KOPT-K1 (cell line): ENCODE measurements at regions not wholly inside any gene's neighbourhood (a gene's known extent, or its start where the extent isn't known, plus 50 kb on each side); places are given as distances from the start of the nearest gene placed in this dataset.
"Not testable (repeated sequence)": the region's sequence is repeated elsewhere in the genome, so short reads cannot be mapped to it uniquely, and the experiment has no call there.

Experiments
- H3K27ac ChIP-seq: fragments of 200-600 bp; sonication (generic); 2 replicates; pipeline ENCODE4 v1.5.1; 2016; ENCODE audit warnings: antibody characterized with exemption, mild to moderate bottlenecking, low read depth, low read length; ENCODE audit not compliant: poor library complexity, severe bottlenecking
- H3K36me3 ChIP-seq: fragments of 200-600 bp; sonication (generic); 2 replicates; pipeline ENCODE4 v1.5.1; 2017; ENCODE audit warnings: antibody characterized with exemption, mild to moderate bottlenecking, low read length, moderate library complexity; ENCODE audit not compliant: insufficient read depth
- H3K9me3 ChIP-seq: fragments of 200-600 bp; sonication (generic); 2 replicates; pipeline ENCODE4 v1.5.1; 2017; ENCODE audit warnings: antibody characterized with exemption, low read length, mild to moderate bottlenecking; ENCODE audit not compliant: insufficient read depth, poor library complexity, severe bottlenecking

DNA sequence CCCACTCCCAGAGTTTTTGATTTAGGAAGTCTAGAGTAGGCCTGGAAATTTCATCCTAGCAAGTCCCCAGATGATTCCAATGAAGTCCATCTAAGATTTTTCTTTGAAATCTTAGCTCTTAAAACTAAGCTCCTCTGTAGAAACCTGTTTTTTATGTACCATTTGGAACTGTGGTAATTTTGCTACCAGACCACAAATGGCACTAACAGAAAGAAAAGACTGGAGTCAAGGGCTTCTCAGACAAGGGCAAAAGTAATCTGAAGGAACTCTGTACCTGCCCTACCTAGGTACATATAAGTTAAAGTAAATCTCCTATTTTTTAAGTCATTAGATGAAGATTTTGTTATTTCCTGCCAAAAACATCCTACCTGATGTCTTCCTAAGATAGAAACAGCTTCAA is 155.0 kb upstream of the HTR1E start:
- no peaks in the 10 kb centered on the region for H3K36me3 ChIP-seq
- H3K27ac ChIP-seq, result no peak overlapping the region
- no peaks in the 10 kb centered on the region for H3K9me3 ChIP-seq

DNA sequence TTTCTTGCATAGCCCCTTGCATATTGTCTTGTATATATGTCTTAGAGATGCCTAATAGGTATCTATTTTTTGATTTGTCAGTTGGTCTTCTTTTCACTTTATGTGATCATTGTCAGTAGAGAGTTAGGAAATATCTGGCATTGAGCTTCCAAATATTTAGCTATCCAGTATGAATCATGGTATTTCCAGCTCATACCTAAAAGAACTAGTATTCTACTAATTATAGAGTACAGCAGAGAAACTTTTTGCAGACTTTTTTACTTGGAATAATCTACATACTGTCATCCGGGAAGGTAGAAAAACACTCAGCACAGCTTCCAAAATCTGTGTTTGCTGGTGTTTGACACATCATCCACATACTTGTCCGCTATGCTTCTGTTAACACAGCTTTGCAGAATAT is 156.4 kb upstream of the HTR1E start:
- Histone ChIP-seq H3K36me3 (no peaks in the 10 kb centered on the region), H3K9me3 (no peaks in the 10 kb centered on the region)

DNA sequence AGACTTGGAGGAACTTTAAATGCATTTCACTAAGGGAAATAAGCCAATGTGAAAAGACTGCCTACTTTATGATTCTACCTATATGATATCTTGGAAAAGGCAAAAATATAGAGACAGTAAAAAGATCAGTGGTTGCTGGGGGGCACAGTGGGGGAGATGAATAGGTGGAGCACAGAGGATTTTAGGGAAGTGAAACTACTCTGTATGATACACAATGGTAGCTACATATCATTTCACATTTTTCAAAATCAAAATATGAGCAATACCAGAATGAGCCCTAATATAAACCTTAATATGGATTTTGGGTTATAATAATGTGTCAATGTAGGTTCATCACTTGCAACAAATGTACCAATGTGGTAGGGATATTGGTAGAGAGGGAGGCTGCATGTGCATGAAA is 161.4 kb upstream of the HTR1E start:
- no peaks in the 10 kb centered on the region for H3K36me3 ChIP-seq
- H3K27ac ChIP-seq, result no peak overlapping the region
- no peaks in the 10 kb centered on the region for H3K9me3 ChIP-seq

More for the DNA sequence above, 156.4 kb upstream of the HTR1E start:
- H3K27ac ChIP-seq, result no peak overlapping the region

DNA sequence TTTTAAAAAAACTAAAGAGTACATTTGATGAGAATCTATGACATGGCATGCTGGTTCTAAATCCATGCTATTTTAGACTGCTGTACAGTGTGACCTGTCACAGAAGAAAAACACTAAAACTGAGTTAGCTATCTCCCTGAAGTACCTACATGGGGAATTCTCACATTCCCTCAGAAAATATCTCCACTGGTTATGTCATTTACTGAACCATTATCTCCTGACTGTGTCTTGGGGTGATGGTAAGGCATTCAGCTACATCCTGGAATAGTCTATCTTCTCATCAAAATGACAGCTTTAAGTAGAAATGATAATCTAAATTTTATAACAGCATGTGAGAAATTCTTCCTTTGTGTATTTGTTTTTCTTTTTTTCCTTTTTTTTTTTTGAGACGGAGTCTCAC is 172.1 kb upstream of the HTR1E start:
- H3K9me3 ChIP-seq, result peaks cover 1% of the 10 kb centered on the region
- no peak overlapping the region for H3K27ac ChIP-seq
- H3K36me3 ChIP-seq, result no peaks in the 10 kb centered on the region

DNA sequence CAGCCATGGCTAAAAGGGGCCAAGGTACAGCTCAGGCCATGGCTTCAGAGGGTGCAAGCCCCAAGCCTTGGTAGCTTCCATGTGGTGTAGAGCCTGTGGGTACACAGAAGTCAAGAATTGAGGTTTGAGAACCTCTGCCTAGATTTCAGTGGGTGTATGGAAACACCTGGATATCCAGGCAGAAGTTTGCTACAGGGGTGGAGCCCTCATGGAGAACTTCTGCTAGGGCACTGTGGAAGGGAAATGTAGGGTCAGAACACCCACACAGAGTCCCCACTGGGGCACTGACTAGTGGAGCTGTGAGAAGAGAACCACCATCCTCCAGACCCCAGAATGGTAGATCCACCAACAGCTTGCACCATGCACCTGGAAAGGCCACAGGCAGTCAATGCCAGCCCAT is 177.4 kb upstream of the HTR1E start:
- H3K27ac ChIP-seq, H3K36me3 ChIP-seq: not testable (repeated sequence)
- H3K9me3 ChIP-seq, result peaks cover 14% of the 10 kb centered on the region

DNA sequence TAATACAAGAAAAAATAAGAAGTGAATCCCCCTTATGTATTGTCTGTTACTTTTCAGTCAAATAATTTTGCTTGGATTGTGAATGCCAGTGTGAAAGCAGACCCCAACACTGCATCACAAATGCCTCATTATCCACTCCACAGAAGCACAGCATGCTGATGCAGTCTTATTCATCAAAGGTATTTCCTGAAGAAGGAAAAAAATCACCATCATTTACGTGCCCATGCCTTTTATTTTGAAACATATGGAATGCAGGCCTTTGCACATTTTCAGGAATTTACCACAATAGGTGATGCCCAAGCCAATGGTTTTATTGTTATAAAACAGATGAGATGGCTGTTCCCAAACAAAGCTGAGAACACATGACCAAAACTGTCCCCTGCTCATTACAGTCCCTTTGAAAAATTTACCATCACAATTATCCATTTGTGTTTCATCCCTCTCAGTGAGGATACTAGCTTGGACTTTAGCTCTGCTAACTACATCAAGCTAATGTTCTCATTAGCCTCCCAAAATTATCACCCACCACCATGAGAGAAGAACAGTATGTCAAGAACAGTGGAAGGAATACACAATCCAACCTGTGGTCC is 180.6 kb upstream of the HTR1E start:
- no peak overlapping the region for H3K27ac ChIP-seq
- H3K36me3 ChIP-seq, result no peaks in the 10 kb centered on the region
- peaks cover 14% of the 10 kb centered on the region for H3K9me3 ChIP-seq

DNA sequence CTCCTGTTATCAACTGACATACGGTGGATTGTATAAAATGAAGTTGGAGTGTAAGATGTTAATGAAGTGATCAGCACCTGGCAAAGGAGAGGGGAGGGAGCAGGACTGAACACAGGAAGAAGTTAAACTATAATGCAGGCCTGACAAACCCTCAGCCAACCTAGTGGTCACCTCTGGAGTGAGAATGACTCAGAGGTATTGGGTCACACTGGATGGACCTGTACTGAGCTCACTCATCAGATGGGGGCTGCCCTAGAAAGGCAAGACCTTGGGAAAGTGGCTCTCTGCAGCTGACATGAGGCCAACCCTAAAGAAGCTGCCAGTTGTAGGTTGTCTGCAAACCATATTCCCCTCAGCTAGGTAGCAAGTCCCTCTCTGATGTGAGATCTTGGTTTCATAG is 193.3 kb upstream of the HTR1E start:
- H3K36me3 ChIP-seq, result no peaks in the 10 kb centered on the region
- H3K27ac ChIP-seq, result no peak overlapping the region
- no peaks in the 10 kb centered on the region for H3K9me3 ChIP-seq

DNA sequence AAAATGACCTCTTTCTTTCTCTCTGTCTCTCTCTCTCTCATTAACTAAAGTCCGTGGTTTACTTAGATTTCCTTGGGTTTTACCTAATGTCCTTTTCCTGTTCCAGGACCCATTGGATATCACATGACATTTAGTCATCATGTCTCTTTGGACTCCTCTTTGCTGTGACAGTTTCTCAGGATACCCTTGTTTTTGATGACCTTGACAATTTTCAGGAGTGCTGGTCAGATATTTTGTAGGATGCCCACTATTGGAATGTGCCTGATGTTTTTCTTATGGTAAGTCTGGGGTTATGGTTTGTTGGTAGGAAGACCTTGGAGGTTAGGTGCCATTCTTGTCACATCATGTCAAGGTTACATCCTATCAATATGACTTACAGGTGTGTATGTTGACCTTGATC is 199.2 kb upstream of the HTR1E start:
- Histone ChIP-seq H3K9me3 (no peaks in the 10 kb centered on the region), H3K27ac (no peak overlapping the region), H3K36me3 (no peaks in the 10 kb centered on the region)

DNA sequence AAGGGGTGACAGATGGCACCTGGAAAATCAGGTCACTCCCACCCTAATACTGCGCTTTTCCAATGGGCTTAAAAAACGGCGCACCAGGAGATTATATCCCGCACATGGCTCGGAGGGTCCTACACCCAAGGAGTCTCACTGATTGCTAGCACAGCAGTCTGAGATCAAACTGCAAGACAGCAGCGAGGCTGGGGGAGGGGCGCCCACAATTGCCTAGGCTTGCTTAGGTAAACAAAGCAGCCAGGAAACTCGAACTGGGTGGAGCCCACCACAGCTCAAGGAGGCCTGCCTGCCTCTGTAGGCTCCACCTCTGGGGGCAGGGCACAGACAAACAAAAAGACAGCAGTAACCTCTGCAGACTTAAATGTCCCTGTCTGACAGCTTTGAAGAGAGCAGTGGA is 205.7 kb upstream of the HTR1E start:
- not testable (repeated sequence) for H3K36me3 ChIP-seq, H3K9me3 ChIP-seq, H3K27ac ChIP-seq

DNA sequence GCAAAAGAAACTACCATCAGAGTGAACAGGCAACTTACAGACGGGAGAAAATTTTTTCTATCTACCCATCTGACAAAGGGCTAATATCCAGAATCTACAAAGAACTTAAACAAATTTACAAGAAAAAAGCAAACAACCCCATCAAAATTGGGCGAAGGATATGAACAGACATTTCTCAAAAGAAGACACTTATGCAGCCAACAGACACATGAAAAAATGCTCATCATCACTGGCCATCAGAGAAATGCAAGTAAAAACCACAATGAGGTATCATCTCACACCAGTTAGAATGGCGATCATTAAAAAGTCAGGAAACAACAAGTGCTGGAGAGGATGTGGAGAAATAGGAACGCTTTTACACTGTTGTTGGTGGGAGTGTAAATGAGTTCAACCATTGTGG is 206.6 kb upstream of the HTR1E start:
- H3K27ac ChIP-seq, H3K9me3 ChIP-seq, H3K36me3 ChIP-seq: not testable (repeated sequence)

DNA sequence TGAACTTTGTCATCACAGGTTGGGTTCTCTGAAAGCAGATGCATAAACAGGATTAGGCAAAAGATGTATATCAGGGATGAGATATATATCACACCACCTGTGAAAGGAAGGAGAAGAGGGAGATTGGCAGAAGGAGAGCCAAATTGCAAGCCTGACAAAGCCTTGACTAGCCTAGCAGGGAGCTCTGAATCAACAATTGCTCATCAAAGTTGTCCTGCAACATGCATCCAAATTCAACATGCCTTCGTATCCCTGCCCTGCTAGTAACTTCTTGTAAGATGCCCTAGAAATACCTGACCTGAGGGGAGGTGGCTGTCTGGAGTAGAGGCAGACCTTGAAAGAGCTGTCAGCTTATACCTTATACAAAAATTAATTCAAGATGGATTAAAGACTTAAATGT is 207.1 kb upstream of the HTR1E start:
- H3K36me3 ChIP-seq, result no peaks in the 10 kb centered on the region
- H3K9me3 ChIP-seq, result no peaks in the 10 kb centered on the region
- H3K27ac ChIP-seq, result no peak overlapping the region

DNA sequence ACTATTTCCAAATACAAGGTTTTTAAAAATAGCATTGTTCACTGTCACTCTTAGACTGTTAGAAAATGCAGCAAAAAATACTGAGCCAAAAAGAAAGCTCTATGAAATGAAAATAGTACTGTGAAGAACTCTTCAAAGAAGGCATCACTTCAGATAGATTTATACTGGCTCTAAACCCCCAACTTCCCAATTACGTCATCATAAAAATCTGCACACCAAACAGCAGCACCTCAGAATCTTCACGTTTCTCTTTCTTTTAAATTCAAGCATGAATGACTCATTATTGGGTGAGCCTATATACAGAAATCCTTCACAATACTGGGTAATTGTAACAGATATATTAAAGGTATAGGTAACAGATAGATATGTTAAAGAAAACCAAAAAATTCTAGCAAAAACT is 208.4 kb upstream of the HTR1E start:
- Histone ChIP-seq H3K36me3 (no peaks in the 10 kb centered on the region), H3K9me3 (no peaks in the 10 kb centered on the region), H3K27ac (no peak overlapping the region)

DNA sequence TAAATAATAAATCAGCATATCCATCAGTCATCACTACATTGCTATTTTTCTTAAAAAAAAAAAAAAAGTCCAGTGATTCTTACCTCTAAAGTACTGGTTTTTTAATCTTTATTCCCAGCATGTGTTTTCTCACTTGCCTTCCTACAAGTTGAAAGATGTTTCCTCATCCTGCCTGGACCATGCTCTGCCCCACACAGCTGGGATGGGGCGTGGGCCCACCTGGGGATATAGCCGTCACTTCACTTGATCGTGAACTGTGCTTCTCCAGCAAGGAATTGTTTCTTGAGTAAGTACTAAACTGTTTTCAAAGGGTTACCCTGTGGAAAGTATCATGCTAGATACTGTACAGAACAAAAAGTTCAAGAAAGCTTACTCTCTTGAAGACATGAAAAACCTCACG is 212.6 kb upstream of the HTR1E start:
- Histone ChIP-seq H3K9me3 (no peaks in the 10 kb centered on the region), H3K36me3 (no peaks in the 10 kb centered on the region), H3K27ac (no peak overlapping the region)

DNA sequence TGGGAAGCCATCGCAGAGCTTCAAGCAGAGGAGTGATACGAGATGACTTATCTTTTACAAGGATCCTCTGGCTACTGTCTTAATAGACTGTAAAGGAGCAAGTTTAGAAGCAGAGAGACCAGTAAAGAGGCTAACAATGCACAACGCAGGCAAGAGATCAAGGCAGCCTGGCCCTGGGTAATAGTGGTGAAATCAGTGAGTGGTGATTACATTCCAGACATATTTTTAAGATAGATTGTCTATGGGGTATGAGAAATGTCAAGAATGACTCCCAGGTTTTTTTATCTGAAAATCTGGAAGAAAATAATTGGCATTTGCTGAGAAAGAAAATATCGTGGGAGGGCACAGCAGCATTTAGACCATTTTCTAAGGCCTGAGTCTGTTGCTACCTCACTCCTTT is 213.6 kb upstream of the HTR1E start:
- Histone ChIP-seq H3K9me3 (no peaks in the 10 kb centered on the region), H3K36me3 (no peaks in the 10 kb centered on the region), H3K27ac (no peak overlapping the region)

DNA sequence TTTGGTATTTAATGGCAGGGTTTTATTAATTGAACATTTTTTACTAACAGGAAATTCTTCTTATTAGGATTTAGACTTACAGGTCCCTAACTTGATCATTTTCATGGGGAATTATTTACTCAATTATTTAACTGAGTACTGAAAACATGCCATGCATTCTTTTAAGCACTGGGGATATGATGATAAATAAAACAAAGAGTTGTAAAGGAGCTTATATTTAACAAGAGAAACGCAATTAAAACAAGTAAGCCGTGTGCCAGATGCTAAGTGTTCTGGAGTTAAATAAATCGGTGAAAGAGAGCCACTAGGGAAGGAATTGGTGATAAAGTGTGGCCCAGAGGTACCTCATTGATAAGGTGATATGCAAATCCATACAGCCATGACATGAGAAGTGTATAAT is 214.2 kb upstream of the HTR1E start:
- Histone ChIP-seq H3K9me3 (no peaks in the 10 kb centered on the region), H3K27ac (no peak overlapping the region), H3K36me3 (no peaks in the 10 kb centered on the region)

DNA sequence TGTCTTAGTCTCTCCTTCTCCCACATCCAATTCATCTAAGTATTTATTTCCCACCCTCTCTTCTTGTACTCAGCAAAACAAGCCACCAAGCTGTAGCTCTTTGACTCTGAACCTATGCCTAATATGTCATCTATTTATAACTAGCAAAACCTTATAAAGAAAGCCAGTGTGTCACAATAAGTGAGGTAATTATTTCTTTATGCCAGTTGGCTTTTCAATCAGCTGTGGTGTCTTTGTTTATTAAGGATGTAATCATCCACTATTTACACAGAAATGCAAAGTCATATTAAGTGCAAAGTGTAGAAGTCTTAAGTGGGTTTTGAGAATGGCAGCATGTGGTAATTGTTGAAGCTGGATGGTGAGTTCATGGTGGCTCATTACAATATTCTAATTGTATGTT is 215.2 kb upstream of the HTR1E start:
- H3K36me3 ChIP-seq, result no peaks in the 10 kb centered on the region
- H3K9me3 ChIP-seq, result no peaks in the 10 kb centered on the region
- H3K27ac ChIP-seq, result no peak overlapping the region

DNA sequence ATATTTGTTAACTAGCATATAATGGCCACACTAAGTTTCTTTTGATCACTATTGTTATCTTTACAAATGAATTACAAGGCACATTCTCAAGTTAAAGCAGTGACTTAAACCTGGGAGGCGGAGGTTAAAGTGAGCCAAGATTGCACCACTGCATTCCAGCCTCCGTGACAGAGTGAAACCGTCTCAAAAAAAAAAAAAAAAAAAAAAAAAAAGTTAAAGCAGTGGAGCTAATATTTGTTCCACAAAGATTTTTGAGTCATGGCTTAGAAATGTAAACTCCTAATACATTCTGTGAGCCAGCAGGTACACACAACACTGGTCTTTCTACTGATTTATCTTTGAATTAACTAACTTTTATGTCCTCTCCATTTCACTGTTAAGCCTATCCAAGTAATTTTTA is 221.7 kb upstream of the HTR1E start:
- no peak overlapping the region for H3K27ac ChIP-seq
- H3K9me3 ChIP-seq, result no peaks in the 10 kb centered on the region
- H3K36me3 ChIP-seq, result no peaks in the 10 kb centered on the region
